H1 (cell line): ENCODE measurements at regions not wholly inside any gene's neighbourhood (a gene's known extent, or its start where the extent isn't known, plus 50 kb on each side); places are given as distances from the start of the nearest gene placed in this dataset.

Experiments
- CTCF ChIA-PET: fragments of 300-600 bp; sonication (Branson Sonifier 250); formaldehyde crosslinking; loops from one replicate; lab custom pipeline; 2021; ENCODE audit not compliant: partially characterized antibody; lab: Charles Lee
- POLR2A ChIA-PET: fragments of 300-600 bp; sonication (Branson Sonifier 250); formaldehyde crosslinking; loops from one replicate; lab custom pipeline; 2021; ENCODE audit warnings: inconsistent platforms; ENCODE audit not compliant: partially characterized antibody; lab: Charles Lee
- DNase-seq, 2 experiments: peaks; one replicate each; pipeline versions ENCODE4 v3.0.0 to v3.0.0-alpha.2; 2010 to 2022; ENCODE audit warnings: low spot score in 2 of 2, low read depth in 1 of 2, mixed read lengths in 1 of 2
- FAIRE-seq: peaks from 2 replicates; lab custom pipeline; 2011; peaks lifted over from hg19 to GRCh38; lab: Jason Lieb, UNC
- H2AFZ ChIP-seq: 2 replicates; pipeline ENCODE4 v1.8.1; 2012; ENCODE audit warnings: low read length, inconsistent platforms
- H2AK5ac ChIP-seq: 2 replicates; pipeline ENCODE4 v1.6.1; 2013; ENCODE audit warnings: low read depth, low read length
- H2BK120ac ChIP-seq: replicated peaks from 2 replicates; pipeline ENCODE3; 2013; ENCODE audit warnings: low read depth, low read length, inconsistent platforms
- H2BK12ac ChIP-seq: 2 replicates; pipeline ENCODE4 v1.6.1; 2013; ENCODE audit warnings: low read depth, low read length
- H2BK15ac ChIP-seq: 2 replicates; pipeline ENCODE4 v1.6.1; 2013; ENCODE audit warnings: low read length
- H2BK20ac ChIP-seq: 2 replicates; pipeline ENCODE4 v1.6.1; 2013; ENCODE audit warnings: low read length
- H2BK5ac ChIP-seq: 2 replicates; pipeline ENCODE4 v1.6.1; 2013; ENCODE audit warnings: low read depth, low read length
- H3K14ac ChIP-seq: 2 replicates; pipeline ENCODE4 v1.6.1; 2013; ENCODE audit warnings: inconsistent platforms; ENCODE audit not compliant: insufficient read length
- H3K18ac ChIP-seq: 2 replicates; pipeline ENCODE4 v1.6.1; 2013; ENCODE audit warnings: low read length; ENCODE audit errors: extremely low read depth
- H3K23ac ChIP-seq: 2 replicates; pipeline ENCODE4 v1.6.1; 2013; ENCODE audit warnings: inconsistent platforms; ENCODE audit not compliant: insufficient read length
- H3K23me2 ChIP-seq: 2 replicates; pipeline ENCODE4 v1.6.1; 2013; ENCODE audit warnings: low read depth, low read length
- H3K27ac ChIP-seq: 2 replicates; pipeline ENCODE4 v1.6.1; 2011; ENCODE audit warnings: low read depth, low read length, inconsistent platforms
- H3K27me3 ChIP-seq, 4 experiments: replicated peaks in 1 of 4; 1 replicate in 1 of 4; 2 replicates in 3 of 4; pipeline versions ENCODE4 v1.6.1 to v1.8.1; 2011 to 2013; ENCODE audit warnings: low read length in 3 of 4, mild to moderate bottlenecking in 3 of 4, inconsistent platforms in 2 of 4, mixed read lengths in 2 of 4, moderate library complexity in 1 of 4; ENCODE audit not compliant: control insufficient read depth in 3 of 4, insufficient read depth in 3 of 4; ENCODE audit errors: extremely low read depth in 1 of 4
- H3K36me3 ChIP-seq, 4 experiments: 2 replicates each; pipeline versions ENCODE4 v1.6.1 to v1.8.1; 2011 to 2013; ENCODE audit warnings: mild to moderate bottlenecking in 4 of 4, low read length in 3 of 4, moderate library complexity in 2 of 4, control low read depth in 1 of 4, inconsistent platforms in 1 of 4; ENCODE audit not compliant: insufficient read depth in 4 of 4, control insufficient read depth in 2 of 4
- H3K4ac ChIP-seq: replicated peaks from 2 replicates; pipeline ENCODE3; 2013; ENCODE audit warnings: low read length, low read depth, mixed read lengths, inconsistent platforms; ENCODE audit not compliant: insufficient read length
- H3K4me1 ChIP-seq, 4 experiments: replicated peaks in 1 of 4; 1 replicate in 1 of 4; 2 replicates in 3 of 4; pipeline versions ENCODE4 v1.6.1 to v1.8.1; 2011 to 2013; ENCODE audit warnings: low read length in 3 of 4, inconsistent platforms in 2 of 4, mixed read lengths in 1 of 4; ENCODE audit not compliant: insufficient read depth in 4 of 4, control insufficient read depth in 3 of 4
- H3K4me2 ChIP-seq, 2 experiments: 2 replicates each; pipeline versions ENCODE4 v1.6.1 to v1.8.1; 2011 to 2013; ENCODE audit warnings: low read depth in 2 of 2, low read length in 2 of 2, control low read depth in 1 of 2, inconsistent platforms in 1 of 2, mild to moderate bottlenecking in 1 of 2; ENCODE audit not compliant: insufficient read depth in 1 of 2
- H3K4me3 ChIP-seq, 4 experiments: fragments of 200-600, 300-600 bp in 1 of 4; sonication (generic), shearing (Covaris generic), sonication (Bioruptor Twin) in 1 of 4; 2 replicates each; pipeline versions ENCODE4 v1.5.1 to v1.8.1; 2011 to 2016; ENCODE audit warnings: low read length in 4 of 4, low read depth in 3 of 4, control low read depth in 2 of 4, inconsistent platforms in 2 of 4, mild to moderate bottlenecking in 2 of 4, mixed read lengths in 1 of 4, moderate library complexity in 1 of 4; ENCODE audit not compliant: insufficient read depth in 2 of 4; ENCODE audit errors: extremely low read depth in 1 of 4
- H3K56ac ChIP-seq: replicated peaks from 2 replicates; pipeline ENCODE3; 2013; ENCODE audit warnings: low read depth, mild to moderate bottlenecking, mixed read lengths, low read length, inconsistent platforms; ENCODE audit not compliant: insufficient read length
- H3K79me1 ChIP-seq: 2 replicates; pipeline ENCODE4 v1.6.1; 2013; ENCODE audit warnings: low read depth, low read length, control low read depth
- H3K79me2 ChIP-seq, 2 experiments: 2 replicates each; pipeline versions ENCODE4 v1.6.1 to v1.8.1; 2012 to 2013; ENCODE audit warnings: low read length in 2 of 2, mild to moderate bottlenecking in 2 of 2, inconsistent platforms in 1 of 2; ENCODE audit not compliant: insufficient read depth in 2 of 2, control insufficient read depth in 1 of 2
- H3K9ac ChIP-seq, 4 experiments: replicated peaks in 1 of 4; 1 replicate in 1 of 4; 2 replicates in 3 of 4; pipeline versions ENCODE4 v1.6.1 to v1.8.1; 2011 to 2013; ENCODE audit warnings: low read depth in 3 of 4, low read length in 3 of 4, control low read depth in 2 of 4, mild to moderate bottlenecking in 2 of 4, moderate library complexity in 2 of 4, inconsistent platforms in 1 of 4; ENCODE audit errors: extremely low read depth in 1 of 4
- H3K9me3 ChIP-seq, 2 experiments: 2 replicates each; pipeline versions ENCODE4 v1.6.1 to v1.8.1; 2012 to 2013; ENCODE audit warnings: mild to moderate bottlenecking in 2 of 2, moderate library complexity in 2 of 2, control low read depth in 1 of 2, inconsistent platforms in 1 of 2, low read depth in 1 of 2, low read length in 1 of 2, mixed read lengths in 1 of 2; ENCODE audit not compliant: insufficient read depth in 2 of 2
- H4K20me1 ChIP-seq, 2 experiments: replicated peaks in 1 of 2; 2 replicates each; pipeline versions ENCODE3 to v1.8.1; 2011 to 2013; ENCODE audit warnings: inconsistent platforms in 2 of 2, low read length in 2 of 2, mild to moderate bottlenecking in 1 of 2; ENCODE audit not compliant: insufficient read depth in 2 of 2, control insufficient read depth in 1 of 2
- H4K5ac ChIP-seq: 2 replicates; pipeline ENCODE4 v1.6.1; 2013; ENCODE audit warnings: low read length, low read depth, mixed read lengths, inconsistent platforms; ENCODE audit not compliant: insufficient read length
- H4K8ac ChIP-seq: 2 replicates; pipeline ENCODE4 v1.8.0; 2013; ENCODE audit warnings: mild to moderate bottlenecking, moderate library complexity, low read length, inconsistent platforms; ENCODE audit not compliant: insufficient read depth; ENCODE audit errors: extremely low read depth
- H4K91ac ChIP-seq: replicated peaks from 2 replicates; pipeline ENCODE3; 2013; ENCODE audit warnings: low read length, mixed read lengths, inconsistent platforms; ENCODE audit not compliant: insufficient read length
- ATF2 ChIP-seq: IDR thresholded peaks from 2 replicates; pipeline ENCODE4 v1.6.1; 2012; ENCODE audit warnings: low read length, inconsistent platforms
- BACH1 ChIP-seq: IDR thresholded peaks from 2 replicates; pipeline ENCODE4 v1.6.1; 2012; ENCODE audit warnings: low read length, improper control_type of control experiment
- BRCA1 ChIP-seq: IDR thresholded peaks from 2 replicates; pipeline ENCODE4 v1.6.1; 2012; ENCODE audit warnings: low read depth, low read length, improper control_type of control experiment
- CBX5 ChIP-seq: fragments of 300-800, 300-1000 bp; sonication (generic); IDR thresholded peaks from 2 replicates; pipeline ENCODE4 v1.7.1; 2016; ENCODE audit warnings: antibody characterized with exemption, low read length, low read depth
- EP300 ChIP-seq, 2 experiments: IDR thresholded peaks; 1 replicate in 1 of 2; 2 replicates in 1 of 2; pipeline ENCODE4 v1.6.1; 2011 to 2012; ENCODE audit warnings: low read depth in 2 of 2, low read length in 2 of 2, mild to moderate bottlenecking in 2 of 2, borderline replicate concordance in 1 of 2, inconsistent platforms in 1 of 2, moderate library complexity in 1 of 2
- HDAC2 ChIP-seq, 2 experiments: fragments of 300-600 bp in 1 of 2; sonication (generic) in 1 of 2; IDR thresholded peaks; 2 replicates each; pipeline ENCODE4 v1.6.1; 2011 to 2012; ENCODE audit warnings: low read depth in 2 of 2, low read length in 2 of 2, mild to moderate bottlenecking in 2 of 2, moderate library complexity in 2 of 2, borderline replicate concordance in 1 of 2, inconsistent platforms in 1 of 2
- HDAC6 ChIP-seq: IDR thresholded peaks from one replicate; pipeline ENCODE4 v1.7.1; 2012; ENCODE audit warnings: low read depth, mild to moderate bottlenecking, inconsistent platforms, low read length, moderate library complexity
- KDM4A ChIP-seq: IDR thresholded peaks from one replicate; pipeline ENCODE4 v1.7.1; 2012; ENCODE audit warnings: low read depth, mild to moderate bottlenecking, moderate library complexity, low read length, inconsistent platforms; ENCODE audit not compliant: severe bottlenecking
- KDM5A ChIP-seq: fragments of 200-600 bp; IDR thresholded peaks from 2 replicates; pipeline ENCODE4 v1.7.1; 2012; ENCODE audit warnings: mild to moderate bottlenecking, low read length, inconsistent platforms, mixed read lengths
- POLR2A ChIP-seq, 2 experiments: IDR thresholded peaks; 1 replicate in 1 of 2; 2 replicates in 1 of 2; pipeline ENCODE4 v1.6.1; 2011; ENCODE audit warnings: low read depth in 2 of 2, low read length in 2 of 2, mild to moderate bottlenecking in 2 of 2; ENCODE audit errors: control extremely low read depth in 1 of 2
- TCF12 ChIP-seq: IDR thresholded peaks from 2 replicates; pipeline ENCODE4 v1.6.1; 2011; ENCODE audit warnings: low read depth, mild to moderate bottlenecking, low read length
- TEAD4 ChIP-seq: IDR thresholded peaks from 2 replicates; pipeline ENCODE4 v1.6.1; 2012; ENCODE audit warnings: low read depth, low read length, inconsistent platforms, mixed read lengths
- ZNF274 ChIP-seq: IDR thresholded peaks from 2 replicates; pipeline ENCODE4 v1.7.0; 2012; ENCODE audit warnings: low read length, borderline replicate concordance; ENCODE audit errors: extremely low read depth
- WGBS, 2 experiments: shearing (Covaris generic) in 1 of 2; methylation state at CpG; one replicate each; pipeline versions ENCODE4 v1.1.6 to v1.1.7; 2013 to 2015; ENCODE audit warnings: low lambda C conversion rate in 2 of 2, mixed read lengths in 2 of 2, inconsistent platforms in 1 of 2, low coverage in 1 of 2, missing lambda C conversion rate in 1 of 2; ENCODE audit not compliant: insufficient replicate concordance in 2 of 2, insufficient coverage in 1 of 2, insufficient read length in 1 of 2; ENCODE audit errors: extremely low coverage in 1 of 2, missing lambda C conversion rate in 1 of 2; 5-methylcytosine and 5-hydroxymethylcytosine counted together

GRCh38 chr10:78146200-78146599 is 112.5 kb downstream of the RPS24 start:
- H2AFZ ChIP-seq, result no peak overlapping the region
- H2BK5ac ChIP-seq, result no peak overlapping the region
- FAIRE-seq (no peak), DNase-seq (no peak)
- CTCF ChIA-PET, result no interaction called here
- no peaks in the 10 kb centered on the region for H3K79me2 ChIP-seq
- H3K4ac ChIP-seq, result no peak overlapping the region
- H2AK5ac ChIP-seq, result no peak overlapping the region
- no peak overlapping the region for H3K9ac ChIP-seq
- no peak overlapping the region for H3K4me2 ChIP-seq
- no peak overlapping the region for H4K8ac ChIP-seq
- H4K91ac ChIP-seq, result no peak overlapping the region
- H3K36me3 ChIP-seq, result no peaks in the 10 kb centered on the region
- H3K23ac ChIP-seq, result no peak overlapping the region
- no peaks in the 10 kb centered on the region for H3K9me3 ChIP-seq
- H2BK12ac ChIP-seq, result no peak overlapping the region
- no peak overlapping the region for H2BK15ac ChIP-seq
- no peaks in the 10 kb centered on the region for H4K20me1 ChIP-seq
- POLR2A ChIA-PET, result no interaction called here
- no peaks in the 10 kb centered on the region; the same call in 1 of the 2 replicates for H3K23me2 ChIP-seq
- H3K27me3 ChIP-seq, result no peaks in the 10 kb centered on the region
- H2BK120ac ChIP-seq, result no peak overlapping the region
- no peak overlapping the region for H3K27ac ChIP-seq
- H3K4me3 ChIP-seq, result no peak overlapping the region
- no peak overlapping the region for H2BK20ac ChIP-seq
- no peak overlapping the region for H3K18ac ChIP-seq
- H3K14ac ChIP-seq, result no peak overlapping the region
- no peaks in the 10 kb centered on the region for H3K79me1 ChIP-seq
- 78% methylated on average over 2 of the region's 2 CpGs; no CpG with 5 or more reads in 1 of the 2 experiments for WGBS, 2 experiments
- H4K5ac ChIP-seq, result no peak overlapping the region
- no peaks in the 10 kb centered on the region for H3K4me1 ChIP-seq
- H3K56ac ChIP-seq, result no peak overlapping the region
- TF ChIP-seq BRCA1 (no peak), KDM5A (no peak), TEAD4 (no peak), EP300 (IDR thresholded peaks at IDR 0.05; ENCODE audit: borderline replicate concordance in 1 of 2, low read depth in 2 of 2, low read length in 2 of 2) (no peak), HDAC6 (no peak), ATF2 (no peak), BACH1 (no peak), KDM4A (no peak), TCF12 (no peak), CBX5 (no peak), ZNF274 (no peak), POLR2A (IDR thresholded peaks at IDR 0.05; ENCODE audit: control extremely low read depth in 1 of 2, low read depth in 2 of 2, low read length in 2 of 2) (no peak), HDAC2 (IDR thresholded peaks at IDR 0.05; ENCODE audit: borderline replicate concordance in 1 of 2, low read depth in 2 of 2, low read length in 2 of 2) (no peak)
